ENCODE measurements at regions not wholly inside any gene's neighbourhood (a gene's known extent, or its start where the extent isn't known, plus 50 kb on each side); places are given as distances from the start of the nearest gene placed in this dataset.

DNA sequence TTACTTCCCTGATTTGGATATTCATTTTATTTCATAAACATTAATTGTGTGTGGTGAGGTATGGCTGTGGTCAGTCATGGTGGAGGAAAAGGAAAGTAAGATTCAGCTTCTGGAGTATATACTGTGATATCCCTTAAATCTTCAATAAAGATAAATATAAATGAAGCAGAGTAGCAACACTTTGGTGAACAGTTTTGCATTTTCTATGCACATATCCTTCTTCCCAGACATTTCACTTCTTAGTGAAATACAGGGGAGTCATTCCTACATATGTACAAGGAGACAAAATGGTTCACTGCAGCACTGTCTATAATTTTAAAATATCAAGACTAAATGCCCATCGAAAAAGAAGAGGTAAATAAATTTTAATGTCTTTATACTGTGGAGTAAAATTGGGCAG is 61.3 kb downstream of the DISP1 start:
- TF ChIP-seq ZC3H10 (CRISPR knock-in tag; IDR thresholded peaks at IDR 0.05) (no peak), RARB (CRISPR knock-in tag; IDR thresholded peaks at IDR 0.05) (no peak), PPARA (CRISPR knock-in tag; IDR thresholded peaks at IDR 0.05; ENCODE audit: borderline replicate concordance) (no peak), ZFP3 (CRISPR knock-in tag; IDR thresholded peaks at IDR 0.05) (no peak), ARNTL (CRISPR knock-in tag; IDR thresholded peaks at IDR 0.05; ENCODE audit: borderline replicate concordance, low read depth) (no peak), ZNF565 (CRISPR knock-in tag; conservative IDR thresholded peaks at IDR 0.05; ENCODE audit: low read depth) (no peak), ZFP30 (CRISPR knock-in tag; IDR thresholded peaks at IDR 0.05) (no peak), TCF4 (CRISPR knock-in tag; IDR thresholded peaks at IDR 0.05; ENCODE audit: borderline replicate concordance) (no peak), ESRRG (CRISPR knock-in tag; IDR thresholded peaks at IDR 0.05) (no peak), BACH2 (CRISPR knock-in tag; IDR thresholded peaks at IDR 0.05; ENCODE audit: borderline replicate concordance) (no peak)
- TF ChIP-seq, protein P1, sequence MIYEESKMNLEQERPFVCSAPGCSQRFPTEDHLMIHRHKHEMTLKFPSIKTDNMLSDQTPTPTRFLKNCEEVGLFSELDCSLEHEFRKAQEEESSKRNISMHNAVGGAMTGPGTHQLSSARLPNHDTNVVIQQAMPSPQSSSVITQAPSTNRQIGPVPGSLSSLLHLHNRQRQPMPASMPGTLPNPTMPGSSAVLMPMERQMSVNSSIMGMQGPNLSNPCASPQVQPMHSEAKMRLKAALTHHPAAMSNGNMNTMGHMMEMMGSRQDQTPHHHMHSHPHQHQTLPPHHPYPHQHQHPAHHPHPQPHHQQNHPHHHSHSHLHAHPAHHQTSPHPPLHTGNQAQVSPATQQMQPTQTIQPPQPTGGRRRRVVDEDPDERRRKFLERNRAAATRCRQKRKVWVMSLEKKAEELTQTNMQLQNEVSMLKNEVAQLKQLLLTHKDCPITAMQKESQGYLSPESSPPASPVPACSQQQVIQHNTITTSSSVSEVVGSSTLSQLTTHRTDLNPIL (CRISPR knock-in tag; IDR thresholded peaks at IDR 0.05; ENCODE audit: low read depth) = no peak
- TF ChIP-seq, protein P2, sequence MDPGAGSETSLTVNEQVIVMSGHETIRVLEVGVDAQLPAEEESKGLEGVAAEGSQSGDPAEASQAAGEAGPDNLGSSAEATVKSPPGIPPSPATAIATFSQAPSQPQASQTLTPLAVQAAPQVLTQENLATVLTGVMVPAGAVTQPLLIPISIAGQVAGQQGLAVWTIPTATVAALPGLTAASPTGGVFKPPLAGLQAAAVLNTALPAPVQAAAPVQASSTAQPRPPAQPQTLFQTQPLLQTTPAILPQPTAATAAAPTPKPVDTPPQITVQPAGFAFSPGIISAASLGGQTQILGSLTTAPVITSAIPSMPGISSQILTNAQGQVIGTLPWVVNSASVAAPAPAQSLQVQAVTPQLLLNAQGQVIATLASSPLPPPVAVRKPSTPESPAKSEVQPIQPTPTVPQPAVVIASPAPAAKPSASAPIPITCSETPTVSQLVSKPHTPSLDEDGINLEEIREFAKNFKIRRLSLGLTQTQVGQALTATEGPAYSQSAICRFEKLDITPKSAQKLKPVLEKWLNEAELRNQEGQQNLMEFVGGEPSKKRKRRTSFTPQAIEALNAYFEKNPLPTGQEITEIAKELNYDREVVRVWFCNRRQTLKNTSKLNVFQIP (CRISPR knock-in tag; IDR thresholded peaks at IDR 0.05; ENCODE audit: borderline replicate concordance, low read depth) = no peak
- TF ChIP-seq, protein P3, sequence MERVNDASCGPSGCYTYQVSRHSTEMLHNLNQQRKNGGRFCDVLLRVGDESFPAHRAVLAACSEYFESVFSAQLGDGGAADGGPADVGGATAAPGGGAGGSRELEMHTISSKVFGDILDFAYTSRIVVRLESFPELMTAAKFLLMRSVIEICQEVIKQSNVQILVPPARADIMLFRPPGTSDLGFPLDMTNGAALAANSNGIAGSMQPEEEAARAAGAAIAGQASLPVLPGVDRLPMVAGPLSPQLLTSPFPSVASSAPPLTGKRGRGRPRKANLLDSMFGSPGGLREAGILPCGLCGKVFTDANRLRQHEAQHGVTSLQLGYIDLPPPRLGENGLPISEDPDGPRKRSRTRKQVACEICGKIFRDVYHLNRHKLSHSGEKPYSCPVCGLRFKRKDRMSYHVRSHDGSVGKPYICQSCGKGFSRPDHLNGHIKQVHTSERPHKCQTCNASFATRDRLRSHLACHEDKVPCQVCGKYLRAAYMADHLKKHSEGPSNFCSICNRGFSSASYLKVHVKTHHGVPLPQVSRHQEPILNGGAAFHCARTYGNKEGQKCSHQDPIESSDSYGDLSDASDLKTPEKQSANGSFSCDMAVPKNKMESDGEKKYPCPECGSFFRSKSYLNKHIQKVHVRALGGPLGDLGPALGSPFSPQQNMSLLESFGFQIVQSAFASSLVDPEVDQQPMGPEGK (CRISPR knock-in tag; IDR thresholded peaks at IDR 0.05; ENCODE audit: borderline replicate concordance) = no peak
